ENCODE measurements at regions not wholly inside any gene's neighbourhood (a gene's known extent, or its start where the extent isn't known, plus 50 kb on each side); places are given as distances from the start of the nearest gene placed in this dataset.

GRCh38 chr3:75188962-75189361 is 475.2 kb upstream of the FRG2C start:
- Histone ChIP-seq H3K9ac (ENCODE audit: control insufficient read depth, extremely low read depth, insufficient read depth, low read length) (no peak overlapping the region), H3K27me3 (ENCODE audit: control insufficient read depth, extremely low read depth, insufficient read depth, low read length) (no peaks in the 10 kb centered on the region), H3K9me3 (ENCODE audit: control insufficient read depth, low read depth, low read length) (no peaks in the 10 kb centered on the region), H3K4me1 (ENCODE audit: control insufficient read depth, extremely low read depth, insufficient read depth, low read length) (no peaks in the 10 kb centered on the region), H3K27ac (ENCODE audit: control insufficient read depth, insufficient read depth, low read length) (no peak overlapping the region), H3K4me2 (ENCODE audit: control insufficient read depth, extremely low read depth, insufficient read depth, low read depth, low read length) (no peak overlapping the region), H4K20me1 (ENCODE audit: control insufficient read depth, extremely low read depth, insufficient read depth, low read length) (no peaks in the 10 kb centered on the region), H3K4me3 (ENCODE audit: control insufficient read depth in 2 of 3, extremely low read depth in 1 of 3, insufficient read depth in 2 of 3, low read depth in 1 of 3, low read length in 3 of 3) (no peak overlapping the region), H3K79me2 (ENCODE audit: control insufficient read depth, insufficient read depth, low read length) (no peaks in the 10 kb centered on the region), H3K36me3 (ENCODE audit: control insufficient read depth in 2 of 2, extremely low read depth in 1 of 2, insufficient read depth in 2 of 2, low read length in 2 of 2) (no peaks in the 10 kb centered on the region), H2AFZ (ENCODE audit: control insufficient read depth, low read length) (no peak overlapping the region), H3K9me1 (ENCODE audit: control insufficient read depth, extremely low read depth, insufficient read depth, low read length) (no peaks in the 10 kb centered on the region)
- DNase-seq (ENCODE audit: low read depth, low spot score) (no peak), FAIRE-seq (no peak)
- dilution Hi-C loops (cut with MboI; ENCODE audit: extremely low pct_ligation_motif_present, low sequenced_read_pairs) = no loop called here
- TF ChIP-seq CTCF (optimal IDR thresholded peaks at IDR 0.05 in 1 of 3, IDR thresholded peaks at IDR 0.05 in 1 of 3, conservative IDR thresholded peaks at IDR 0.05 in 1 of 3; ENCODE audit: extremely low read depth in 1 of 3, insufficient read depth in 2 of 3, low read length in 3 of 3) (no peak), EZH2 (IDR thresholded peaks at IDR 0.05; ENCODE audit: low read length) (no peak)

GRCh38 chr3:75192146-75192616 is 471.9 kb upstream of the FRG2C start:
- Histone ChIP-seq H3K27me3 (ENCODE audit: control insufficient read depth, extremely low read depth, insufficient read depth, low read length) (no peaks in the 10 kb centered on the region), H3K27ac (ENCODE audit: control insufficient read depth, insufficient read depth, low read length) (no peak overlapping the region), H3K4me3 (ENCODE audit: control insufficient read depth in 2 of 3, extremely low read depth in 1 of 3, insufficient read depth in 2 of 3, low read depth in 1 of 3, low read length in 3 of 3) (no peak overlapping the region), H3K79me2 (ENCODE audit: control insufficient read depth, insufficient read depth, low read length) (no peaks in the 10 kb centered on the region), H3K36me3 (ENCODE audit: control insufficient read depth in 2 of 2, extremely low read depth in 1 of 2, insufficient read depth in 2 of 2, low read length in 2 of 2) (no peaks in the 10 kb centered on the region), H3K9me1 (ENCODE audit: control insufficient read depth, extremely low read depth, insufficient read depth, low read length) (no peaks in the 10 kb centered on the region), H3K9me3 (ENCODE audit: control insufficient read depth, low read depth, low read length) (no peaks in the 10 kb centered on the region), H2AFZ (ENCODE audit: control insufficient read depth, low read length) (no peak overlapping the region), H3K4me2 (ENCODE audit: control insufficient read depth, extremely low read depth, insufficient read depth, low read depth, low read length) (no peak overlapping the region), H4K20me1 (ENCODE audit: control insufficient read depth, extremely low read depth, insufficient read depth, low read length) (no peaks in the 10 kb centered on the region), H3K4me1 (ENCODE audit: control insufficient read depth, extremely low read depth, insufficient read depth, low read length) (no peaks in the 10 kb centered on the region), H3K9ac (ENCODE audit: control insufficient read depth, extremely low read depth, insufficient read depth, low read length) (no peak overlapping the region)
- TF ChIP-seq CTCF (optimal IDR thresholded peaks at IDR 0.05 in 1 of 3, IDR thresholded peaks at IDR 0.05 in 1 of 3, conservative IDR thresholded peaks at IDR 0.05 in 1 of 3; ENCODE audit: extremely low read depth in 1 of 3, insufficient read depth in 2 of 3, low read length in 3 of 3) (peak; percentile 69 to 88 (median 87)), EZH2 (IDR thresholded peaks at IDR 0.05; ENCODE audit: low read length) (no peak)
- dilution Hi-C loops (cut with MboI; ENCODE audit: extremely low pct_ligation_motif_present, low sequenced_read_pairs) = no loop called here
- DNase-seq (ENCODE audit: low read depth, low spot score) = no peak
- FAIRE-seq = peak; percentile 29

Measured in keratinocyte (primary cell).